GM19395 (cell line): ENCODE measurements at regions not wholly inside any gene's neighbourhood (a gene's known extent, or its start where the extent isn't known, plus 50 kb on each side); places are given as distances from the start of the nearest gene placed in this dataset.
"Not testable (repeated sequence)": the region's sequence is repeated elsewhere in the genome, so short reads cannot be mapped to it uniquely, and the experiment has no call there.

ENCODE experiments used
- ATAC-seq: cut with Tn5 transposase; IDR thresholded peaks from one replicate; pipeline ENCODE4 v1.9.1; 2021; ENCODE audit warnings: mild to moderate bottlenecking, moderate library complexity; ENCODE audit not compliant: unreplicated experiment

- ATAC-seq, result no peak
Observed at GRCh38 chr3:177356113-177356512, 158.8 kb upstream of the TBL1XR1 start.

GRCh38 chr3:177356952-177357351 is 159.7 kb upstream of the TBL1XR1 start:
- no peak for ATAC-seq

- ATAC-seq, result no peak
Observed at GRCh38 chr3:177357352-177358090, 160.2 kb upstream of the TBL1XR1 start.

- ATAC-seq, result peak; percentile 52
Observed at GRCh38 chr3:177358091-177358976, 161.1 kb upstream of the TBL1XR1 start.

- peak; percentile 8 for ATAC-seq
Observed at GRCh38 chr3:177358977-177359592, 161.8 kb upstream of the TBL1XR1 start.

GRCh38 chr3:177359593-177360357 is 162.5 kb upstream of the TBL1XR1 start:
- ATAC-seq, result peak; percentile 76

GRCh38 chr3:177361081-177361938 is 164.0 kb upstream of the TBL1XR1 start:
- no peak for ATAC-seq

GRCh38 chr3:177362626-177363025 is 165.3 kb upstream of the TBL1XR1 start:
- ATAC-seq, result no peak

- ATAC-seq, result no peak
Observed at GRCh38 chr3:177364236-177364635, 167.0 kb upstream of the TBL1XR1 start.

GRCh38 chr3:177365294-177365693 is 168.0 kb upstream of the TBL1XR1 start:
- ATAC-seq, result not testable (repeated sequence)

GRCh38 chr3:177367788-177368187 is 170.5 kb upstream of the TBL1XR1 start:
- ATAC-seq, result no peak

GRCh38 chr3:177370246-177370822 is 173.1 kb upstream of the TBL1XR1 start:
- no peak for ATAC-seq

- ATAC-seq, result no peak
Observed at GRCh38 chr3:177371146-177371545, 173.9 kb upstream of the TBL1XR1 start.

- no peak for ATAC-seq
Observed at GRCh38 chr3:177371888-177372287, 174.6 kb upstream of the TBL1XR1 start.

GRCh38 chr3:177374323-177374722 is 177.0 kb upstream of the TBL1XR1 start:
- no peak for ATAC-seq

GRCh38 chr3:177375316-177375715 is 178.0 kb upstream of the TBL1XR1 start:
- no peak for ATAC-seq

GRCh38 chr3:177377166-177377565 is 179.9 kb upstream of the TBL1XR1 start:
- no peak for ATAC-seq

- ATAC-seq, result peak; percentile 65
Observed at GRCh38 chr3:177378168-177378567, 180.9 kb upstream of the TBL1XR1 start.

GRCh38 chr3:177379045-177379444 is 181.8 kb upstream of the TBL1XR1 start:
- no peak for ATAC-seq

- no peak for ATAC-seq
Observed at GRCh38 chr3:177381070-177381469, 183.8 kb upstream of the TBL1XR1 start.
